NCI-H748 treated with DMSO at 0.1 percent for 48 hours (cell line): ENCODE measurements at regions not wholly inside any gene's neighbourhood (a gene's known extent, or its start where the extent isn't known, plus 50 kb on each side); places are given as distances from the start of the nearest gene placed in this dataset.

Experiments
- DNase-seq: peaks from one replicate; lab custom pipeline; 2025; lab: John Stamatoyannopoulos, UW

DNA sequence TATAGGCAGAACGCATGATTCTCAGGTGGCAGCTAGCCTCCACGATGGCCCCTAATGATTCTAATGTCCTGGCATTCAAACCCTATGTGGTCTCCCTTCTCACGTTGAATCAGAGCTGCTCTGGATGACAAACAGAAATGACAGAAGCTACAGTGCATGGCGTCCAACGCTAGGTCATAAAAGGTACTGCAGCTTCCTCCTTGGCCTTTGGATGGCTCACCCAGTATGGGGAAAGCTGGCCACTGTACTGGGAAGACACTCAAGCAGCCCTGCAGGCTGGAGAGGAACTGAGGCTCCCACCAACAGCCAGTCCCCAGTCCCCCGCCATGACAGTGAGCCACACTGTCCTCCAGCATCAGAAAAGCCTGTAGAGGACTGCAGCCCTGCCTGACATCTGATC lies 286.3 kb downstream of the FAM43A start:
- no peak for DNase-seq

- no peak for DNase-seq
Measured at GRCh38 chr3:194972641-194973040, 287.0 kb downstream of the FAM43A start.

GRCh38 chr3:194973366-194974000 lies 287.8 kb downstream of the FAM43A start:
- no peak for DNase-seq

- no peak for DNase-seq
Measured at GRCh38 chr3:194974468-194975135, 288.9 kb downstream of the FAM43A start.

GRCh38 chr3:194976049-194976451 lies 290.4 kb downstream of the FAM43A start:
- no peak for DNase-seq

DNA sequence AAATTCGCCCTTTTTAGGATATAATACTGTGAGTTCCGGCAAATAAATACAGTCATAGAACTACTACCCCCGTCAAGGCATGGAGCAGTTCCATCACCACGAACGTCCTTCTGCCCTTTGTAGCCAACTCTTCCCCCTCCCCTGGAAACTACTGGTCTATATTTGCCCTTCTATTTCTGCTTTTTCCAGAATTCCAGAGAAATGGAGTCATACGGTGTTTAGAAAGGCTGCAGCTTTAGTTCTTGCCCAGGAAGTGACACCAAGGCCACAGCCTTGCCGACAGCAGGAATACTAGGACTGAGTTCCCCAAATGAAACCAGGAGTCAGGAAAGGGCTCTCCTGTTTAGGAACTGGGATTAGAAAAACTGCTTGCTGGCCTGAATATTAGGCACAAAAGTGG lies 291.2 kb downstream of the FAM43A start:
- DNase-seq = no peak

- no peak for DNase-seq
Measured at GRCh38 chr3:194977356-194977755, 291.7 kb downstream of the FAM43A start.

- DNase-seq = no peak
Measured at GRCh38 chr3:194979173-194979572, 291.8 kb downstream of the XXYLT1 start.

- DNase-seq = no peak
Measured at GRCh38 chr3:194982472-194982871, 288.5 kb downstream of the XXYLT1 start.

GRCh38 chr3:194983121-194983520 lies 287.8 kb downstream of the XXYLT1 start:
- DNase-seq = no peak

DNA sequence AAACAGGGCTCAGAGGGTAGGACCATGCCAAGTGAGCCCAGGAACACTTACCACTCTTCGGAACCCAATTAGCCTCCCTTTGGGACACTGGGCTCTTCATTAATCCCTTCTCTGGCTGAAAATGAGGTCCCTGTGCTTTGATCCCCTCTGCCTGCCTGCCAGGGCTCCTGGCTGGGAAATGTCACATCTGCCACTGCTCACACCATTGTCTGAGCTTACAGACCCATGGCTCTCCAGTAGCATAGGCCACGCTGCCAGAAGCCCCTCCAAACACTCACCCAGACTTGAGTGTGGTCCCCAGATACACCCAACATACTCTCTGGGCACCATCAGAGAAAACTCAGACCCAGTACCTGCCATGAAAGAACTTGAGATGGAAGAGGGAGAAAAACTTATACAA lies 287.3 kb downstream of the XXYLT1 start:
- no peak for DNase-seq

- DNase-seq = no peak
Measured at GRCh38 chr3:194984066-194984465, 286.9 kb downstream of the XXYLT1 start.

DNA sequence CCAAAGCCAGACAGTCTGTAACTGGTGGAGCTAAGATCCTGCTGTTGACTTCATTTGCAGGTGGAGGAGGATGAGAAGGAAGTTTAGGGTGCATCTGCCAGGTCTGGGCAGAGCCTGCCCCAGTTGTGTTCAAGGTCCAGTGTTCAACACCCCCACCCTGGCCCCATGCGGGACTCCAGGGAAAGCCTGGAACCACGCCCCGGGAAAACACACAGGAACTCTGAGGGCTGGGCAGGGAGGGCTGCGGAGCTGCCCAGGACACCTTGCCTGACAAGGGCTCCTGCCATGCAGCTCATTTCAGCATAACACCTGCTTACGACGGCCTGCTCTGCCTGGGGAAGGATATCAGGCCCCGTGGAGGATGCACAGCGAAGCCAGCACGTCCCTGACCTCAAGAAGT lies 286.3 kb downstream of the XXYLT1 start:
- DNase-seq = no peak

DNA sequence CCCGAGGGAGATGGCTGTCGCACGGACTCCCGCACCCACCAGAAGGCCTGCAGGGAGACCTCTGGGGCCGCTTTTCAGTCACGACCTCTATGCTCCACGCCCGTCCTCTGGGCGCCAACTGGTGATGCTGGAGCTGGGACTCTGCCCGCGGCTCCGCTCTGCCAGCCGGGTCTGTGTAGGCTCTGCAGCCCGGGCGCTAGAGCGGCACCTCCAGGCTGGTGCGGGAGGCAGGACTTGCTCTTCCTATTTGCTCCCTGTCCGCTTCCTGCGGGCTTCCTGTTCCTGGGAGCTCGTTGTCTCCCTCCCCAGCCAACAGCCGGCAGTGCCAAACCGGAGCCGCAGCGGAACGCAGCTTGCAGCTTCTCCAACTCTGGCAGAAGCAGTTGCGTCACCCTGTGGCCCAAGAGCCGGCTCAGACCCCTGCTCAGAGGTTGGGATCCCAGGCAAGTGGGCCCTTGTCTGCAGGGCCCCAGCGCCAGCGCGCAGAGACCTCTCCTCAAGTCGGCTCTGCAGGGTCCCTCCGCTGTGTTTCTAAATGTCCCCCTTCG lies 285.9 kb downstream of the XXYLT1 start:
- no peak for DNase-seq

- no peak for DNase-seq
Measured at GRCh38 chr3:194986208-194987043, 284.5 kb downstream of the XXYLT1 start.

DNA sequence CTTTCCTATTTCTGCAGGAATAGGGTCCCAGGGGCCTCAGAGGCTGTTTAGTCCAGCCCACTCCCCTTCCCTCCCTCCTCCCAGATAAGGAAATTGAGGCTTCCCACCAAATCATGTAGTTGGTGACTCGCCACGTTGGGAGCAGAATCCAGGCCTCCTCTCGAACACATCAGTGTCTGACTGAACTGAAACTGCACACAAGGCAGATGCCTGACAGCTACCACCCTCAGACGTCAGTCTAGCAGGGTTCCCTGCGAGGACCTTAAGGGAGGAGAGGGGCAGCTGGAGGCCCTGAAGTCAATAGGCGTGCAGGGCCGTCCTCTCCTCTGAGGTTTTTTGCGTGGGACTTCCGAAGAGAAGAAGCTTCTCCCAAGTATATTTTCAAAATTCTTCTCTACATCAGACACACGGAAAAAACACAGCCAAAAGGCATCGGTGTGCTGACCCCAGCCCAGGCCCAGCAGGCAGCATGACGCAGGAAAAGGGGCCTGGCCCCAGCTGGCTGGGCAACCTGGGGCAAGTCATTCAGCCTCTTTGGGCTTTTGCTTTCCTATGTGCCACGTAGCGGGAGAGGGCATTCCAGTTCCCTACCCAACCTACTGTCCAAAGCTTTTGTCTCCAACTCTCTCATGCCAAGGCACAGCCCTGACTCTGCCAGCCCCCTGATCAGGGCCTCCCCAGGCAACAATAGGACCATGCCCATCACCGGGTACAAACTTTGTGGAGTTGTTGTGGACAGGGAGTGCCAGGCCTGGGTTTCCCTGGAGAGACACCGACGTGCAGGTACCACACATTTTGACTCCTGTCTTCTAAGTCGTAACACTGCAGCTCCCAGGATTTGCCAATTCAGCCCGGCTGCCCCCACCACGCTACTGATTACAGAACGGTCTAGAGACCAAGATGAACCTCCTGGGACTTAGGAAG lies 283.1 kb downstream of the XXYLT1 start:
- DNase-seq = no peak

- DNase-seq = no peak
Measured at GRCh38 chr3:194988495-194989165, 282.3 kb downstream of the XXYLT1 start.

DNA sequence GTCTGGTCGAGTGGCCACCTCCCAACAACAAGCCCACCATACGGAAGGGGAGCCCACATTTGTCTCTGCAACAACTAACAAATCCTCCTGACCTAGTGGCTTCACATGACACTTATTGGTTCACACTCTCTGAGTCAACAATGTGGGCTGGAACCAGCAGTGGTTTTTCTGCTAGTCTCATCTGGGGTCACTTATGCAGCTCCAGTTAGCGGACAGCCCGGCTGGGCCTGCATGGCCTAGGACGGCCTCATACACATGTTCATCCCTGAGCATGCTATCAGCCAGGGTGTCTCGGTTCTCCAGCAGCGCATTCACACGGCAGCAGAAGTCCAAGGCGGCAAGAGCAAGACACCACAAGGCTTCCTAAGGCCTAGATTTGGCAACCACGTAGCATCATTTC lies 281.7 kb downstream of the XXYLT1 start:
- no peak for DNase-seq

GRCh38 chr3:194990454-194991337 lies 280.3 kb downstream of the XXYLT1 start:
- DNase-seq = no peak

- no peak for DNase-seq
Measured at GRCh38 chr3:194991338-194991654, 279.7 kb downstream of the XXYLT1 start.
